Esophagus squamous epithelium (tissue), 5 donors: ENCODE measurements at regions not wholly inside any gene's neighbourhood (a gene's known extent, or its start where the extent isn't known, plus 50 kb on each side); places are given as distances from the start of the nearest gene placed in this dataset.
"Not testable (repeated sequence)": the region's sequence is repeated elsewhere in the genome, so short reads cannot be mapped to it uniquely, and the experiment has no call there.

Source experiments
- DNase-seq: peaks from one replicate; lab custom pipeline; 2025; lab: John Stamatoyannopoulos, UW
- H3K27ac ChIP-seq, 4 donors: fragments of 200-600 bp; sonication (generic); one replicate each; pipeline ENCODE4 v1.5.1; 2016 to 2019; ENCODE audit warnings: mild to moderate bottlenecking in 1 of 4
- H3K27me3 ChIP-seq, 4 donors: fragments of 200-600 bp; sonication (generic); 1 replicate in 3 of 4; 2 replicates in 1 of 4; pipeline versions ENCODE4 v1.5.1 to v1.6.0; 2017 to 2021; ENCODE audit warnings: antibody characterized with exemption in 1 of 4
- H3K36me3 ChIP-seq, 3 donors: fragments of 200-600 bp; sonication (generic); one replicate each; pipeline ENCODE4 v1.5.1; 2016 to 2019
- H3K4me1 ChIP-seq, 3 donors: fragments of 200-600 bp; sonication (generic); one replicate each; pipeline ENCODE4 v1.5.1; 2017 to 2019
- H3K4me3 ChIP-seq, 4 donors: fragments of 200-600 bp; sonication (generic); 1 replicate in 3 of 4; 2 replicates in 1 of 4; pipeline ENCODE4 v1.5.1; 2016 to 2019; ENCODE audit warnings: mild to moderate bottlenecking in 2 of 4, moderate library complexity in 1 of 4
- H3K9me3 ChIP-seq, 3 donors: fragments of 200-600 bp; sonication (generic); one replicate each; pipeline ENCODE4 v1.5.1; 2016 to 2019
- POLR2A ChIP-seq, 4 donors: fragments of 450-650 bp; IDR thresholded peaks; one replicate each; pipeline ENCODE4 v1.6.1; 2017; ENCODE audit warnings: antibody characterized with exemption in 4 of 4, mild to moderate bottlenecking in 4 of 4, moderate library complexity in 3 of 4
- WGBS, 2 donors: methylation state at CpG; one replicate each; pipeline ENCODE4 v1.1.5; 2018; 5-methylcytosine and 5-hydroxymethylcytosine counted together
- intact Hi-C: fragments of 100-400 bp; cut with DNase I; formaldehyde crosslinking; loops from one replicate; pipeline ENCODE4 v1.15.0; 2022
- TF ChIP-seq, protein P1 (sequence below), 6 experiments: fragments of 450-650 bp in 4 of 6; fragments of 200-600 bp in 2 of 6; sonication (generic) in 2 of 6; IDR thresholded peaks; one replicate each; pipeline ENCODE4 v1.5.1; 2016 to 2019; ENCODE audit warnings: antibody characterized with exemption in 6 of 6, mild to moderate bottlenecking in 4 of 6, moderate library complexity in 4 of 6
- donor health status: DM: yes; HTN: yes; CAD: no.

DNA sequence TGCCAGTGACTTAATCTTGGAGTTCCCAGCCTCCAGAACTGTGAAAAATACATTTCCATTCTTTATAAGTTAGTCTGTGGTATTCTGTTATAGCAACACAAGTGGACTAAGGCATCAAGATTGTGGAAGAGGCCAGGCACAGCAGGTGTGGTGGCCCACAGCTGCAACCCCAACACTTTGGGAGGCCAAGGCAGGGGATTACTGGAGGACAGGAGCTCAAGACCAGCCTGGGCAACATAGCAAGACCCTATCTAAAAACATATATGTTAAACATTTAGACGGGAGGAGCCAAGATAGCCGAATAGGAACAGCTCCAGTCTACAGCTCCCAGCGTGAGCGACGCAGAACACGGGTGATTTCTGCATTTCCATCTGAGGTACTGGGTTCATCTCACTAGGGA lies 310.4 kb downstream of the FOXO1 start:
- Histone ChIP-seq H3K4me1 (peaks cover 0 to 18% (median 3%) of the 10 kb centered on the region in 3 donors), H3K27ac (no peak overlapping the region), H3K36me3 (no peaks in the 10 kb centered on the region), H3K9me3 (no peaks in the 10 kb centered on the region), H3K4me3 (no peak overlapping the region), H3K27me3 (peaks cover 0 to 53% (median 0%) of the 10 kb centered on the region in 4 donors)
- 94 to 98% methylated on average over 6 of the region's 6 CpGs for WGBS, 2 donors
- no peak for TF ChIP-seq POLR2A (IDR thresholded peaks at IDR 0.05)
- TF ChIP-seq, protein P1, sequence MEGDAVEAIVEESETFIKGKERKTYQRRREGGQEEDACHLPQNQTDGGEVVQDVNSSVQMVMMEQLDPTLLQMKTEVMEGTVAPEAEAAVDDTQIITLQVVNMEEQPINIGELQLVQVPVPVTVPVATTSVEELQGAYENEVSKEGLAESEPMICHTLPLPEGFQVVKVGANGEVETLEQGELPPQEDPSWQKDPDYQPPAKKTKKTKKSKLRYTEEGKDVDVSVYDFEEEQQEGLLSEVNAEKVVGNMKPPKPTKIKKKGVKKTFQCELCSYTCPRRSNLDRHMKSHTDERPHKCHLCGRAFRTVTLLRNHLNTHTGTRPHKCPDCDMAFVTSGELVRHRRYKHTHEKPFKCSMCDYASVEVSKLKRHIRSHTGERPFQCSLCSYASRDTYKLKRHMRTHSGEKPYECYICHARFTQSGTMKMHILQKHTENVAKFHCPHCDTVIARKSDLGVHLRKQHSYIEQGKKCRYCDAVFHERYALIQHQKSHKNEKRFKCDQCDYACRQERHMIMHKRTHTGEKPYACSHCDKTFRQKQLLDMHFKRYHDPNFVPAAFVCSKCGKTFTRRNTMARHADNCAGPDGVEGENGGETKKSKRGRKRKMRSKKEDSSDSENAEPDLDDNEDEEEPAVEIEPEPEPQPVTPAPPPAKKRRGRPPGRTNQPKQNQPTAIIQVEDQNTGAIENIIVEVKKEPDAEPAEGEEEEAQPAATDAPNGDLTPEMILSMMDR (IDR thresholded peaks at IDR 0.05), result no peak
- no peak for DNase-seq
- intact Hi-C loops, result no loop called here

DNA sequence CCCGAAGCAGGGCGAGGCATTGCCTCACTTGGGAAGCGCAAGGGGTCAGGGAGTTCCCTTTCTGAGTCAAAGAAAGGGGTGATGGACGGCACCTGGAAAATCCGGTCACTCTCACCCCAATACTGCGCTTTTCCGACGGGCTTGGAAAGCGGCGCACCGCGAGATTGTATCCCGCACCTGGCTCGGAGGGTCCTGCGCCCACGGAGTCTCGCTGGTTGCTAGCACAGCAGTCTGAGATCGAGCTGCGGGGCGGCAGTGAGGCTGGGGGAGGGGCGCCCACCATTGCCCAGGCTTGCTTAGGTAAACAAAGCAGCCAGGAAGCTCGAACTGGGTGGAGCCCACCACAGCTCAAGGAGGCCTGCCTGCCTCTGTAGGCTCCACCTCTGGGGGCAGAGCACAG lies 310.0 kb downstream of the FOXO1 start:
- H3K4me3 ChIP-seq, intact Hi-C loops, H3K9me3 ChIP-seq, DNase-seq, H3K36me3 ChIP-seq, H3K27ac ChIP-seq: not testable (repeated sequence)
- Histone ChIP-seq H3K4me1 (peaks cover 0 to 16% (median 3%) of the 10 kb centered on the region in 3 donors), H3K27me3 (peaks cover 0 to 48% (median 0%) of the 10 kb centered on the region in 4 donors)
- WGBS, 2 donors, result 87 to 89% methylated on average over 3 to 5 of the region's 22 CpGs

GRCh38 chr13:40362502-40362901 lies 303.9 kb downstream of the FOXO1 start:
- intact Hi-C loops, result no loop called here
- DNase-seq, result no peak
- no peaks in the 10 kb centered on the region for H3K36me3 ChIP-seq
- no peak overlapping the region for H3K4me3 ChIP-seq
- 84 to 89% methylated on average over 5 of the region's 5 CpGs for WGBS, 2 donors
- no peak for TF ChIP-seq POLR2A (IDR thresholded peaks at IDR 0.05)
- TF ChIP-seq, protein P1 (IDR thresholded peaks at IDR 0.05), result no peak
- H3K4me1 ChIP-seq, result no peaks in the 10 kb centered on the region
- peaks cover 0 to 52% (median 0%) of the 10 kb centered on the region in 4 donors for H3K27me3 ChIP-seq
- no peaks in the 10 kb centered on the region for H3K9me3 ChIP-seq
- no peak overlapping the region for H3K27ac ChIP-seq

DNA sequence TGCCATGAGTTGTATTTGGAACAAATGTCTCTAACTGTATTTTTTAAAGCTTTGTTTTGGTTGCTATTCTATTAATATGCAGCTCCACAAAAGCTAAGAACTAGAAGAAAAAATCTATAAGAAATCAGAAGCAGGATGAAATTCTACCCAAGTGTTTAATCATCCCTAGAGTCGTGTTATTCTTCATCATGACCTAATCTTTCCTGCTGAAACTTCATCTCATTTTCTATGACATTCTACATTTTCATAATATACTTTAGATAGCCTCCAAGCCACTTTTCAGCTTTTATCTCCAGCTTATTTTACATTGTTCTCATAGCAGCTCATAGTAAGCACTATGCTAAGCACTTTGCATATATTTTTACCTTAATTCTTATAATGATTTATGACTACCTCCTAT lies 302.8 kb downstream of the FOXO1 start:
- no peaks in the 10 kb centered on the region for H3K9me3 ChIP-seq
- H3K4me3 ChIP-seq, result no peak overlapping the region
- no peak overlapping the region for H3K27ac ChIP-seq
- intact Hi-C loops, result no loop called here
- H3K27me3 ChIP-seq, result peaks cover 0 to 64% (median 0%) of the 10 kb centered on the region in 4 donors
- TF ChIP-seq, protein P1 (IDR thresholded peaks at IDR 0.05), result no peak
- no peak for TF ChIP-seq POLR2A (IDR thresholded peaks at IDR 0.05)
- WGBS, 2 donors, result 62 to 78% methylated on average over 1 of the region's 1 CpG
- no peak for DNase-seq
- no peaks in the 10 kb centered on the region for H3K36me3 ChIP-seq
- no peaks in the 10 kb centered on the region for H3K4me1 ChIP-seq

DNA sequence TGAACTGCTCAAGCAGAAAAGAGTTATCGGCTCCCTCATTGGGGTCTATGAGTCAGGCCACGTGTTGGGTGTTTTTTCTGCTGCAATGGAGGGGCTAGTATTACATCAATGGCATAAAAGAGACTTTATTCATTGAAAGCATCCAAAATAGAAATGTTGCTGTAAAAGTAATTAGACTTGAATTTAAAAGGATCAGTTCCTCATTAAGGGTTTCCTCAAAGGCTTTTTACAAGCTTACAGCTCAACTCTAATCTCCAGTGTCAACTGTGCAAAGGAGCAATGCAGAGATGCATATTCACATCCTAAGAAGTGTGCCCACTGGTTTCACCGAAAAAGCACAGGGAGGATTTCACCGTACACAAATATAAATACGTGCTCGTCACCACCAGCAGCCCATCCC lies 300.3 kb downstream of the FOXO1 start:
- no peaks in the 10 kb centered on the region for H3K4me1 ChIP-seq
- intact Hi-C loops, result no loop called here
- no peaks in the 10 kb centered on the region for H3K36me3 ChIP-seq
- TF ChIP-seq, protein P1 (IDR thresholded peaks at IDR 0.05), result no peak
- TF ChIP-seq POLR2A (IDR thresholded peaks at IDR 0.05), result no peak
- peaks cover 0 to 89% (median 0%) of the 10 kb centered on the region in 4 donors for H3K27me3 ChIP-seq
- DNase-seq, result no peak
- no peak overlapping the region for H3K4me3 ChIP-seq
- 87 to 89% methylated on average over 6 of the region's 6 CpGs for WGBS, 2 donors
- H3K9me3 ChIP-seq, result no peaks in the 10 kb centered on the region
- H3K27ac ChIP-seq, result no peak overlapping the region
